GM18508 (cell line): ENCODE measurements at regions not wholly inside any gene's neighbourhood (a gene's known extent, or its start where the extent isn't known, plus 50 kb on each side); places are given as distances from the start of the nearest gene placed in this dataset.
"Not testable (repeated sequence)": the region's sequence is repeated elsewhere in the genome, so short reads cannot be mapped to it uniquely, and the experiment has no call there.

Experiments used
- ATAC-seq: cut with Tn5 transposase; IDR thresholded peaks from one replicate; pipeline ENCODE4 v1.9.1; 2021; ENCODE audit warnings: moderate number of reproducible peaks; ENCODE audit not compliant: insufficient read depth, unreplicated experiment

GRCh38 chr5:12113062-12113461 lies 208.8 kb upstream of the CTNND2 start:
- no peak for ATAC-seq

- no peak for ATAC-seq
These were observed 207.0 kb upstream of the CTNND2 start for GRCh38 chr5:12111261-12111660.

GRCh38 chr5:12110629-12111028 lies 206.4 kb upstream of the CTNND2 start:
- ATAC-seq = no peak

- no peak for ATAC-seq
These were observed 204.9 kb upstream of the CTNND2 start for GRCh38 chr5:12109075-12109688.

- ATAC-seq = no peak
These were observed 197.9 kb upstream of the CTNND2 start for GRCh38 chr5:12102151-12102550.

- ATAC-seq = no peak
These were observed 196.3 kb upstream of the CTNND2 start for GRCh38 chr5:12100542-12100941.

- ATAC-seq = no peak
These were observed 195.1 kb upstream of the CTNND2 start for GRCh38 chr5:12099296-12099695.

- ATAC-seq = no peak
These were observed 191.6 kb upstream of the CTNND2 start for GRCh38 chr5:12095808-12096281.

GRCh38 chr5:12093586-12093985 lies 189.3 kb upstream of the CTNND2 start:
- ATAC-seq = no peak

GRCh38 chr5:12080761-12081160 lies 176.5 kb upstream of the CTNND2 start:
- ATAC-seq = no peak

- ATAC-seq = not testable (repeated sequence)
These were observed 174.0 kb upstream of the CTNND2 start for GRCh38 chr5:12078286-12078685.

- ATAC-seq = no peak
These were observed 169.2 kb upstream of the CTNND2 start for GRCh38 chr5:12073426-12073825.

GRCh38 chr5:12072441-12072840 lies 168.2 kb upstream of the CTNND2 start:
- ATAC-seq = no peak

- ATAC-seq = no peak
These were observed 167.2 kb upstream of the CTNND2 start for GRCh38 chr5:12071455-12071854.

GRCh38 chr5:12023614-12024241 lies 119.5 kb upstream of the CTNND2 start:
- peak; percentile 56 for ATAC-seq

GRCh38 chr5:12022444-12022843 lies 118.2 kb upstream of the CTNND2 start:
- ATAC-seq = no peak

- no peak for ATAC-seq
These were observed 115.1 kb upstream of the CTNND2 start for GRCh38 chr5:12019306-12019705.

GRCh38 chr5:12017007-12017406 lies 112.8 kb upstream of the CTNND2 start:
- no peak for ATAC-seq

GRCh38 chr5:12016159-12016746 lies 112.0 kb upstream of the CTNND2 start:
- ATAC-seq = no peak

GRCh38 chr5:12013351-12013750 lies 109.1 kb upstream of the CTNND2 start:
- ATAC-seq = no peak

GRCh38 chr5:12003680-12004079 lies 99.4 kb upstream of the CTNND2 start:
- no peak for ATAC-seq

- ATAC-seq = no peak
These were observed 94.2 kb upstream of the CTNND2 start for GRCh38 chr5:11998397-11998796.
